Mucosa of stomach (tissue), 1 donor: ENCODE measurements at regions not wholly inside any gene's neighbourhood (a gene's known extent, or its start where the extent isn't known, plus 50 kb on each side); places are given as distances from the start of the nearest gene placed in this dataset.

Experiments
- H3K27me3 ChIP-seq: one replicate; pipeline ENCODE4 v1.7.0; 2013; ENCODE audit warnings: mild to moderate bottlenecking, low read length; ENCODE audit not compliant: control insufficient read depth, insufficient read depth
- H3K36me3 ChIP-seq: one replicate; pipeline ENCODE4 v1.7.0; 2013; ENCODE audit warnings: low read length; ENCODE audit not compliant: control insufficient read depth, insufficient read depth
- H3K4me1 ChIP-seq: one replicate; pipeline ENCODE4 v1.7.0; 2013; ENCODE audit warnings: mild to moderate bottlenecking, low read length; ENCODE audit not compliant: control insufficient read depth, insufficient read depth
- H3K4me3 ChIP-seq: one replicate; pipeline ENCODE4 v1.7.0; 2013; ENCODE audit warnings: low read length
- H3K9ac ChIP-seq: one replicate; pipeline ENCODE4 v1.7.0; 2013; ENCODE audit warnings: mild to moderate bottlenecking, low read length, moderate library complexity
- H3K9me3 ChIP-seq: one replicate; pipeline ENCODE4 v1.7.0; 2013; ENCODE audit warnings: mild to moderate bottlenecking, low read length, moderate library complexity; ENCODE audit not compliant: control insufficient read depth
- donor health status: Pancreatic carcinoma.

DNA sequence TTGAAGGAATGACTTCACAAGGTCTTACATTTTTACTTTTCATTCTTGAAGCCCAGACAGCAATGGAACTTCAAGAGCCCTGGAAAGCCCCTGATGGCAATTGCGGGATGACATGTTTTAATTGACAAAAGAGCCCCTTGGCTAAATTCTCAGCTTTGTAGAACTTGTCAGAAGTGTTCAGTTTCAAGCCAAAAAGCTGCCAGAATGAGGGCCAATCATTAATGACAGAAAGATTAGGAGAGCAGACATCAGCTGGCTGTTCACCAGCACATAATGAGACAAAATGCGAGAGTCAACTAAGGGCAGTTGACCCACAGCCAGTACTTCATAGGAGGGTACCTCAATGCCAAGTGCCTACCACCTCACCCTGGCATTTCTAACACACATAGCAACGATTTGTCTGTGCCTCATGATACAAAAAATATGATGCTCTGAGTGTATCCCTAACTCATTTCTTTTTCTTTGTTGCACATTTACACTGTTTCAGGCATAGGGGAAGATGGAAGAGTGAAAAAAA lies 243.1 kb downstream of the MYLK4 start:
- no peaks in the 10 kb centered on the region for H3K36me3 ChIP-seq
- no peaks in the 10 kb centered on the region for H3K9me3 ChIP-seq
- peaks cover 16% of the 10 kb centered on the region for H3K27me3 ChIP-seq
- no peak overlapping the region for H3K9ac ChIP-seq
- no peaks in the 10 kb centered on the region for H3K4me1 ChIP-seq
- H3K4me3 ChIP-seq = no peak overlapping the region

GRCh38 chr6:2507016-2507415 lies 243.7 kb downstream of the MYLK4 start:
- no peaks in the 10 kb centered on the region for H3K4me1 ChIP-seq
- H3K9me3 ChIP-seq = no peaks in the 10 kb centered on the region
- no peak overlapping the region for H3K9ac ChIP-seq
- H3K36me3 ChIP-seq = no peaks in the 10 kb centered on the region
- H3K4me3 ChIP-seq = no peak overlapping the region
- H3K27me3 ChIP-seq = peaks cover 16% of the 10 kb centered on the region

DNA sequence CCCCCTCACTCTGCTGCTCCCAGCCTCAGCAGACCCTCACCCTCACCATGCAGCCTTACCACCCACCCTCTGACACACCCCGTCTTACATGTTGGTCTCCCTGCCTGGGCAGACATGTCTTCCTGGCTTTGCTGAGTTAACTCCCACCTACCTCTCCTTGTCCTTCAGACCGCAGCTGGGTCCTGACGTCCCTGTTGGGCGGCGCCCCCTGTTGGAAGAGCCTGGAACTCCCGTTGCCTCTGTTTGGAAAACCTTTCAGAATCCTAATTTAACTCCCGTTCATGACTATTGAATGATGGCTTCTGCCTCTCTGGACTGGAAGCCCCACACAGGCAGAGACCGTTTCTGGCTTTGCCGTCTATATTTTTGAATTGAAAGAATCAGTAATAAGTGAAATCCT lies 245.1 kb downstream of the MYLK4 start:
- Histone ChIP-seq H3K27me3 (peaks cover 16% of the 10 kb centered on the region), H3K4me1 (no peaks in the 10 kb centered on the region), H3K4me3 (no peak overlapping the region), H3K9ac (no peak overlapping the region), H3K36me3 (no peaks in the 10 kb centered on the region), H3K9me3 (no peaks in the 10 kb centered on the region)

DNA sequence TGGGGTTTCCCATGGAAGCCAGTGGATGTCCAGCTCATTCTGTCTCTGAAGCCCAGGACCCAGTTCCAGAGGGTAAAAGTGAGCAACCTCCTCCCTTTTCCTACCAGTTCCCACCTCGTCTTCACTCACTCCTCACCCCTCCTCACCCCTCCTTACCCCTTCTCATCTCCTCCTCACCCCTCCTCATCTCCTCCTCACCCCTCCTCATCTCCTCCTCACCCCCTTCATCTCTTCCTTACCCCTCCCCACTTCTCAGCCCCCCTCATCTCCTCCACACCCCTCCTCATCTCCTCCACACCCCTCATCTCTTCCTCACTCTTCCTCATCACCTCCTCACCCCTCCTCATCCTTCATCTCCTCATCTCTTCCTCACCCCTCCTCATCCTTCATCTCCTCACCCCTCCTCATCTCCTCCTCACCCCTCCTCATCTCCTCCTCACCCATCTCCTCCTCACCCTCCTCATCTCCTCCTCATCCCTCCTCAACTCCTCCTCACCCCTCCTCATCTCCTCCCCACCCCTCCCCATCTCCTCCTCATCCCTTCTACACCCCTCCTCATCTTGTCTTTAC lies 246.1 kb downstream of the MYLK4 start:
- peaks cover 16% of the 10 kb centered on the region for H3K27me3 ChIP-seq
- no peaks in the 10 kb centered on the region for H3K4me1 ChIP-seq
- no peak overlapping the region for H3K9ac ChIP-seq
- H3K36me3 ChIP-seq = no peaks in the 10 kb centered on the region
- no peak overlapping the region for H3K4me3 ChIP-seq
- no peaks in the 10 kb centered on the region for H3K9me3 ChIP-seq

GRCh38 chr6:2503816-2504494 lies 246.8 kb downstream of the MYLK4 start:
- Histone ChIP-seq H3K9ac (no peak overlapping the region), H3K27me3 (peaks cover 16% of the 10 kb centered on the region), H3K4me1 (no peaks in the 10 kb centered on the region), H3K36me3 (no peaks in the 10 kb centered on the region), H3K9me3 (no peaks in the 10 kb centered on the region), H3K4me3 (no peak overlapping the region)

GRCh38 chr6:2502998-2503674 lies 247.6 kb downstream of the MYLK4 start:
- Histone ChIP-seq H3K27me3 (peaks cover 16% of the 10 kb centered on the region), H3K4me3 (no peak overlapping the region), H3K4me1 (no peaks in the 10 kb centered on the region), H3K9ac (no peak overlapping the region), H3K9me3 (no peaks in the 10 kb centered on the region), H3K36me3 (no peaks in the 10 kb centered on the region)

DNA sequence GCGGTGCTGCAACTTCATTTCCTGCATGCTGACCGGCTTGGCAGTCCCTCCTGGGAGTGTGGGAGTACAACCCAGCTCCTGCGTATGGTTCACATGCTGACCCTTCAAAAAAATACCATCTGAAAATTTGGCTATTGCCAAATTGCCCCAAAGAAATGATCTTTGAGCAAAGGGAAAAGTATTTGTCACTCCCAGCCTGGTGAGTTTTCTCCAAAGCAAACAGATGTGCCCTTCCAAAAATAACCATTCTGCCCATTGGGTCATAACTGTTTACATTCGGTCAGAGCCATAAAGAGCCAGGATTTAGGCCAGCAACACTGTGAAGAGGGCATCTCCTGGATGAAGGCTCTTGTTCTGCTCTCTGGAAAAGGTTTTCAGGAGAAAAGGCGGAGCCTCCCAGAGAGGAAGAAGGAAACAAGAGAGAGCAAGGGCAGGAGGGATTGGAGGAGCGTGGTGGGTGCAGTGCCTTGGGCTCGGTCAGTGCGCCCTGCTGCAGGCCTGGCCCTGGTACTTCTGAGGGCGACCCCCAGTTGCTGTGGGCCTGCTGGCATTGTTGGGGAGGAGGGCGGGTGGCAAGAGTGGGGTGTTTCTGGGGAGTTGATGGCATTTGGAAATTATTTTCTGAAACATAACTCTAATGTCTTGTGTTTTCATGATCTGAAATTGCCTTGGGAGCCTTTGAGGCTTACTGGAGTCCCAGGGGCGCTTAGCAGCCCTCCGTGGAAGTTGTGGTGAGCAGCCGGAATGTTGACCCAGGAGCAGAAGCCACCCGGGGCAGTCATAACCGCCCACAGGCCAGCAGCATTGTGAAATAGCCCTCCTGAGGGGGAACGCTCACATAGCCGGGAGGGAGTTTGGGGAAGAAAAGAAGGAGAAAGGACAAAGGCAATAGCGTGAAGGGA lies 248.4 kb downstream of the MYLK4 start:
- no peak overlapping the region for H3K4me3 ChIP-seq
- H3K9me3 ChIP-seq = no peaks in the 10 kb centered on the region
- no peak overlapping the region for H3K9ac ChIP-seq
- no peaks in the 10 kb centered on the region for H3K4me1 ChIP-seq
- no peaks in the 10 kb centered on the region for H3K36me3 ChIP-seq
- H3K27me3 ChIP-seq = peaks cover 12% of the 10 kb centered on the region

DNA sequence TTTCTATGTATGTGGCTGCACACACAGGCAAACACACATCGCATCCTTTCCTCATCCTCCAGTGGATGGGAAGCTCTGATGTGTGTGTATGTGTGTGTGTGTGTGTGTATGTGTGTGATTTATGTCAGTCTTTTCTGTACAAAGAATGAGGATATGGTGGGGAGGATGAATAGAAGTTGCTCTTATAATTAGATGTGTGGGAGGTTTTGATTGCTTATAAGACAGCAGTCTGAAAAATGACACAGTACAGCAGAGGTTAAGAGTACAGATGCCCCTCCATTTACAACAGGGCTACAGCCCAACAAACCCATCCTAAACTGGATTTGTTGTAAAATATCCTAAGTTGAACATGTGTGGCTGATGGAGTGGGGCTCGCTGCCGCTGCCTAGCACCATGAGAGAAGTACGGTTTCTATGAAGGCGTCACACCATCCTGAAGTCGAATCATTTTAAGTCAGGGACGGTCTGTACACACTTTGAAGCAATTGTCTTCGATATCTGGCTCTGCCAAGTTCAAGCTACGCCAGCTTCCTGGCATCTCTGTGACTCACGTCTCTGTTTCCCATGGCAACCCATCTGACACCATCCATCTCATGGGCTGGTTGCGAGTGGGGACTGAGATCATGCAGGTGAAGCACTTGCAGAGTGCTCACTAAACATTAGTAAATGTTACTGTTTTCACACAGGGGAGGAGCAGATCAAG lies 252.6 kb downstream of the MYLK4 start:
- Histone ChIP-seq H3K4me1 (no peaks in the 10 kb centered on the region), H3K27me3 (no peaks in the 10 kb centered on the region), H3K9ac (no peak overlapping the region), H3K9me3 (no peaks in the 10 kb centered on the region), H3K36me3 (no peaks in the 10 kb centered on the region), H3K4me3 (no peak overlapping the region)

- no peaks in the 10 kb centered on the region for H3K27me3 ChIP-seq
- no peak overlapping the region for H3K4me3 ChIP-seq
- no peaks in the 10 kb centered on the region for H3K9me3 ChIP-seq
- H3K4me1 ChIP-seq = no peaks in the 10 kb centered on the region
- H3K36me3 ChIP-seq = no peaks in the 10 kb centered on the region
- no peak overlapping the region for H3K9ac ChIP-seq
These were observed 250.9 kb upstream of the GMDS start for GRCh38 chr6:2496291-2496690.

GRCh38 chr6:2492686-2493523 lies 247.5 kb upstream of the GMDS start:
- Histone ChIP-seq H3K4me1 (no peaks in the 10 kb centered on the region), H3K9me3 (no peaks in the 10 kb centered on the region), H3K4me3 (no peak overlapping the region), H3K9ac (no peak overlapping the region), H3K27me3 (no peaks in the 10 kb centered on the region), H3K36me3 (no peaks in the 10 kb centered on the region)

DNA sequence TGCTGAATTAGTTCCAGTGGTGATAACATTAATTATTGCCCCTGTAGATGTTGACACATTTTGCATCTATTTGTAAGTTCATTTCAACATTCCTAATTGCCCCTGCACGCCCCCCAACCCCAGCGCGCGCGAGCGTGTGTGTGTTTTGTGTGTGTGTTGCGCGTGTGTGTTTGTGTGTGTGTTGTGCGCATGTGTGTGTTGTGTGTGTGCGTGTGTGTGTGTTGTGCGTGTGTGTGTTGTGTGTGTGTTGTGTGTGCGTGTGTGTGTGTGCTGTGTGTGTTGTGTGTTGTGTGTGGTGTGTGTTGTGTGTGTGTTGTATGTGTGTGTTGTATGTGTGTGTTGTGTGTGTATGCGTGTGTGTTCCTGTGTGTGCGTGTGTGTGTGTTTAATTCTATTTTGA lies 245.7 kb upstream of the GMDS start:
- H3K9ac ChIP-seq = no peak overlapping the region
- no peaks in the 10 kb centered on the region for H3K9me3 ChIP-seq
- no peaks in the 10 kb centered on the region for H3K36me3 ChIP-seq
- no peak overlapping the region for H3K4me3 ChIP-seq
- no peaks in the 10 kb centered on the region for H3K4me1 ChIP-seq
- H3K27me3 ChIP-seq = no peaks in the 10 kb centered on the region
